GM18907 (cell line): ENCODE measurements at regions not wholly inside any gene's neighbourhood (a gene's known extent, or its start where the extent isn't known, plus 50 kb on each side); places are given as distances from the start of the nearest gene placed in this dataset.
A peak's percentile ranks its signal among the peaks of the same experiment; 100 is the strongest.

Source experiments
- ATAC-seq: cut with Tn5 transposase; IDR thresholded peaks from one replicate; pipeline ENCODE4 v1.9.1; 2021; ENCODE audit warnings: mild to moderate bottlenecking, moderate library complexity; ENCODE audit not compliant: unreplicated experiment

DNA sequence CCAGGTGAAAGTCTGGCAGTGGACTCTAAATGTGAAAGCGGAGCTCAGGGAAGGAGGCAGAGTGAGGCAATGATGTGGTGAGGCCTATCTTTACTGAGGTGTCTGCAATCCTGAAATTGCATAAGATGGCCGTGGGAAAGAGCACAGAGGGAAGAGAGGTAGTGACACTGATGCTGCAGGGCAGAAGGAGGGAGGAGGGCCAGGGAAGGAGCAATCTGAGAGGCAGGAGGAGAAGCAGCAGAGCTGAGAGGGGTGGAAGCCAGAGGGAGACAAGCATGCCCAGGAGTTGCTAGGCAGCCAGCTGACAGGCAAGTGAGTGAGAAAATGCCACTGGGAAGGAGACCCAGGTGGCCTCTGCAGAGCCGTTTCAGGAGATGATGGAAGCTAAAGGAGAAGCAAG lies 97.4 kb upstream of the CNR1 start:
- ATAC-seq, result no peak

DNA sequence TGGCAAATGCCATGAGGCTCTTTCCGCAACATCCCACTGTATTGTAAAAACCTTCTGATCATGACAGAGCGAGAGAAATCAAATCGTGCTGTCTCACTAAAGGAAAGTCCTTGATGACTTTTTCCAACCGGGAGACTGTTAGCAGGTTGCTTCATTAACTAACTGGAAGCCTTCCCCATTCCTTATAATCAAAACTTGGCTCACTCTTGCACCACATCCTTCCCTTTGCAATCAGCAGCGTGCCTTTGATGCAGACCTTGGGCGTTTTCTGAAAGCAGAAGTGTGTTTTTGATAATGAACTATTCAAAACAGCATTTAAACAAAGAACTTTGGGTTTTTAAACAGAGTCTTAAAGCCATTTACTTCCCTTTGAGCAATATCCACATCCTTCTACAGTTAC lies 96.2 kb upstream of the CNR1 start:
- ATAC-seq, result no peak

DNA sequence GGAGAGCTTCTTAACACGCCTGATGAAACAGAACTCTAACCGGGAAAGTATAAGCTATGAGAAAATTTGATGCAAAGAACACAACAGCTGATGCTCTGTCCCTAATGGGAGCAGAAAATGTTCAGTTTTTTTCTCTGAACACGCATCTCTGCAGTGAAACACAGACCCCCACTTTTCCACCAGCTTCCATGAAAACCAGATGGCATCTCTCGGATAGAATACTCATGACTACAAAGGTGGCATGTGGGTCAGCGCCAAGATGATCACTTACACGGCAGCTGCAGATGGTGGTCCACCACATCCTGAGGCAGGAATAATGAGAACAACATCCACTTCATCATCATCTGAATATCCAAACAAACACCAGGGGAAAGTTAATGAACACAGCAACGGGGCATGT lies 85.2 kb upstream of the CNR1 start:
- ATAC-seq, result no peak

DNA sequence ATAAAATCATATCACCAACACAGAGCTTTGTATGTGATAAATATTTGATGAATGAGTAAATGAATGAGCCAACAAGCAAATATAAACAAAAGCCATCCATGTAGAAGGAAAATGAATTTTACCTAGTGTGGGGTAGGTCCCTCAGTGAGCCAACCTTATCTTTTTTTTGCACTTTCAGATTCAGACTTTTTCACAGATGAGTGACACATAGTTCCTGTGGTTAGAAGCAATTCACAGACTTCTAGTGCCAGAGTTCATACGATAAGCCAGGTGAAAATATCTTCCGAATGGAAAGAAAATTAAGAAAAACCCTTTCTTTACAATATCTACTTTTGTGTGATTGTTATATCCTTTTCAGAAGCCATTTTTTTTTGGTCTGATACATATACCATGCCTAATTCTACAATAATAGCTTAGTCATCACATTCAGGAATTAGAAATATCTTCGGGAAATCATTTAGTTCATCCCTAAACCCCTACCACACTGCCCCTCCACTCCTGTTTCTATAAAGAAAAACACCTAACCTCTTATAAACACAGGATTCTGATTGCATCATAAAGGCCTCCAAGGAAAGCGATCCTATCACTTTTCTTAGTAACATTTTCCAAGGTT lies 82.7 kb upstream of the CNR1 start:
- no peak for ATAC-seq

DNA sequence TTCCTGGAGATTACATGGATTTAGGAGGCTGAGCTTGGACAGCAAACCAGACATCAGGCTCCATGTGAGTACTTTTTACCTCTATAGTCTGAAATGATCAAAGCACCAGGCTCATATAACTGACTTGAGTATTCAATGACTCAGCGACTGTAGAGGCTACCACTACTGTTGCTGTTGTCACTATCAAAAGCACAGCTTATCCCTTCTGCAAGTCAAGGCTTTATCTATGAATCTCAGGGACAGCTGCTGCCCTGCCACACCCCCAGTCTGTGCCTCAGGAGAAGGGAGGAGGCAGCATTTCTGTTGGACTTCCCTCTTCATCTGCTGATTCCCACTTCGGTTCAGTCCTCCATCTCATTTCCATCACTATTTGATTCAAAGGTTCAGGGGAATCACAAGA lies 80.5 kb upstream of the CNR1 start:
- ATAC-seq, result no peak

DNA sequence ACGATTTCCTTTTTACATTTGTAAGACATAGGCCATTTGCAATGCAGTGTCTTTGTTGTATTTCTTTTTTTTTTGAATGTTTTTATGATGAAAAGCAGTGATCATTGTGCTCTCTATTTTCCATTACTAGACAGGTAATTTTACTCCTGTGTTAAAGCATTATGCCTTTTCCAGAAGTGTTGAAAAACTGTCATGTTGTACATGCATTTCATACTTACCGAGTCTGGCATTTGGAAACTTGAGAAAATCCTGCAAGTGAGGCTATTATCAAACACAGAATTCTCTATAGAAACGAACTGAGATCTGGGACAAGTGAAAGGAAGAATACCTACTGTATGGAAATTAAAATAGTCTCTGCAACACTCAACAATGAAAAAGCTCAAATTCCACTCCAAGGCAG lies 78.6 kb upstream of the CNR1 start:
- ATAC-seq, result no peak

DNA sequence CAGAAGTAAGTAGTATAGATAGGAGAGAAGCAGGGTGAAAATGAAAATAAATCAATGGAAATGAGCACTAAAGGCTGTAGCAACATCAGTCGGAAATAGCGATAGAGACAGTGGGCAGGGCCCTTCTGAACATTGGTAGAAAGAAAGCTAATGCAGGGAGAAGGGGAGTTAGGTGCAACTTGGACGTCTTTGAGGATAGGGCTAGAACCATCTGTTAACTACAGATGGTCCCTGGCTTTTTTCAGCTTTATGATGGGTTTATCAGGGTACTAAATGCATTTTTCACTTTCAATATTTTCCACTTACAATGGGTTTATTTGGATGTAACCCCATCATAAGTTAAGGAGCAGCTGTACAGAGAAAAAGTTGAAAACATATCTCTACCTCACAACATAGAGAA lies 72.8 kb upstream of the CNR1 start:
- ATAC-seq, result no peak

DNA sequence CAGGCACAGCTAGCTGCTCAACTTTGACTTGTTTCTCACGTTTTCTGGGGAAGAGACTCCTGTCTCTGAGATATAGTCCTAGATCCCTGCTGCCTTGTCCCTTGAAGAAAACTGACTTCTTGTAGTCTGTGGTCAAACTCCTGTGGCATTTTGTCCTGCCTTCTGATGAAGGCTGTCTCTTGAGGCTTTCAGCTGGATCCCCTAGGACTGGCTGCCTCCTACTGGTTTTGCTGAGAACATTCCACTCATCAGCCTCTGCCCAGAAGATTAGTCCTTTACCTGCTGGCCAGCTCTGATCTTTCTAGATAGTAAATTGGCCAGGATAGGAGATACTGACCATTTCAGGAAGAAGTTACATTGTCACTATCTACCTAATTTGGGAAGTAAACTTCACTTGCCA lies 71.9 kb upstream of the CNR1 start:
- peak; percentile 54 for ATAC-seq

DNA sequence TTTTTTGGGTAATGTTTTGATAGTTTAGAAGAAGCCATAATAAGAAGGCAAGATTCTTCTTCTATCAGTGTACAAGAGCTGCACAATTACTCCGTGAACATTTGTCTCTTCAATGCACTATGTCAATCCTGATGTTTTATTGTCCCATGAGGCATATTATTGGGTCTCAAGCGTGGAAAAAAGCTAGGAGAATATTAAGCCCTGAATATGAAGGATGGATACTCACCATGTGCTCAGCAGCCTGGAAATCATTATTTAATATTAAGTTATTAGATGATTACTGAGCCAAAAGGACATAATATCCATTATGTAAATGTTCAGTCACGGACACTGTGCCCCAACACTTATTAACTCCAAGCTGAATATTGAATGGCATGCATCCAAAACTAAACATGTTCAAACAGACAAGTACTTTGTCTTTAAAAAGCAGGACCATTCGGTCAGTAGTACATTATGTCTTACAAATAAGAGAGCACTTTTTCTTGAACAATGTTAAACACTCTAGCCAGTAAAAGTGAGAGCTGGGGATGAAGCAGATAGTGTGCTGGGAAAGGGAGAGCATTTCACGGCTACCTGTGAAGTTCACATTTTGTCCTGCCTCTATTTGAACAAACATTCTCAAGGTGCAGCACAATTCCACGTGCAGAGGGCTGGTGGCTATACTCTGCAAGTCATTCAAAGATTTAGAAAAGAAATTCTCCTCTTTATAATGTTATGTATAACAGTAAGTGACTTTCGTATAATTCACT lies 70.6 kb upstream of the CNR1 start:
- no peak for ATAC-seq

DNA sequence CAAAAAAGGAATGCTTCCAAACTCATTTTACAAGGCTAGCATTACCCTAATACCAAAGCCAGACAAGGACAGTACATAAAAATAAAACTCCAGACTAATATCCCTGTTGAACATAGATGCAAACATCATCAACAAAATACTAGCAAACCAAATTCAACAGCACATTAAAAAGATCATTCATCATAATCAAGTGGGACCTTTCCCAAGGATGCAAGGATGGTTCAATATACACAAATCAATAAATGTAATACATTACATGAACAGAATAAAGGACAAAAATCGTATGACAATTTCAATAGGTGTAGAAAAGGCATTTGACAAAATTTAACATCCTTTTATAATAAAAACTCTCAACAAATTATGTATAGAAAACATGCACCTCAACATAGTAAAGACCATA lies 66.6 kb upstream of the CNR1 start:
- no peak for ATAC-seq

DNA sequence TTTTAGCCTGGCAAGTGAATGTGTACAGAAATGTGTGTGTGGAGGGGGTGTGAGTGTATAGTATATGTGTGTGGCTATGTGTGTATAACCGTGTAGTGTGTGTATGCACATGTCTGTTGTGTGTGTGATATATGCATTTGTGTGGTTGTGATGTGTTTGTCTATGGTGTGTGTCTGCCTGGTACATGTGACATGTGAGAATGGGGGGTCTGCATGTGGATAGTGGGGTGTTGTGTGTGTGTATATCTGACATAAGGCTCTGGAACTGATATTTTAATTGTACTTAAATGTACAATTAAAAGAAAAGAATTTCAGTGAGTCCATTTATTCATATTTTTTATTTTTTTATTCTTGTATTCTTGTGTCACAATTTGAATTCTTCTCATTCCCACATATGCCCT lies 57.2 kb upstream of the CNR1 start:
- no peak for ATAC-seq

DNA sequence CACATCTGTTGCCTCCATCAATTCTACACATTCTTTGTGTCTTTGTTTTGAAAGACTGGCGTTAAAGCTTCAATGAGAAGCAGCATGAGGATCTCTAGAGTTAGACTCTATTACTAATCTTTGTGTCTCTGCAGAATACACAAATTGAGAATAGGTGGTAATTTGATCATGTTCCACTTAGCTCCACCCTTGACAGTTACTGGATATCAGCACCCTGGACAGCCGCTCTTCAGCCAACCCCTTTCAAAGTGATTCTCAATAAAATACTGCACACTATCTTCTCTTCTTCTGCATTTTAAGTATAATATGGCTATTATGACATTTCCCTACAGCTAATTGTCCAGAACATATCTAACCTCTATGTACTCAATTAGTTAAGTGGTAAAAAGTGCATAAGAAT lies 54.3 kb upstream of the CNR1 start:
- ATAC-seq, result no peak

DNA sequence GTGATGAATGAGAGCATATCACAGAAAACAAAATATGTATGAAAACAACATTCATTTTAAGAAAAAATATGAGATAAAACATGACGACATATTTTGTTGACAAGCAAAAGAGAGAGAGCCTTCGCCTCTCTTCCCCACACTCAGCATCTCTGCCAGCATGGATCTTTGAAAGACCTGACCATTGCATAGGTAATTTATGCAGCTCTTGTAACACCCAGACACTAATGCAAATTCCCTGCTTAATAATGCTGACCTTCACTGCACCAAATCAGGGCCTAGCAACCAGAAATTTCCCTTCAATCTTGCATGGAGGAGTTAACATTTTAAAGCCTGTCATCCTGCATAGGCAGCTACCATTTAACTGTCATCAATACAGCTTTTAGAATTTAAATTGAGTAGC lies 50.0 kb upstream of the CNR1 start:
- no peak for ATAC-seq
